ENCODE measurements at regions not wholly inside any gene's neighbourhood (a gene's known extent, or its start where the extent isn't known, plus 50 kb on each side); places are given as distances from the start of the nearest gene placed in this dataset.
"Not testable (repeated sequence)": the region's sequence is repeated elsewhere in the genome, so short reads cannot be mapped to it uniquely, and the experiment has no call there.

DNA sequence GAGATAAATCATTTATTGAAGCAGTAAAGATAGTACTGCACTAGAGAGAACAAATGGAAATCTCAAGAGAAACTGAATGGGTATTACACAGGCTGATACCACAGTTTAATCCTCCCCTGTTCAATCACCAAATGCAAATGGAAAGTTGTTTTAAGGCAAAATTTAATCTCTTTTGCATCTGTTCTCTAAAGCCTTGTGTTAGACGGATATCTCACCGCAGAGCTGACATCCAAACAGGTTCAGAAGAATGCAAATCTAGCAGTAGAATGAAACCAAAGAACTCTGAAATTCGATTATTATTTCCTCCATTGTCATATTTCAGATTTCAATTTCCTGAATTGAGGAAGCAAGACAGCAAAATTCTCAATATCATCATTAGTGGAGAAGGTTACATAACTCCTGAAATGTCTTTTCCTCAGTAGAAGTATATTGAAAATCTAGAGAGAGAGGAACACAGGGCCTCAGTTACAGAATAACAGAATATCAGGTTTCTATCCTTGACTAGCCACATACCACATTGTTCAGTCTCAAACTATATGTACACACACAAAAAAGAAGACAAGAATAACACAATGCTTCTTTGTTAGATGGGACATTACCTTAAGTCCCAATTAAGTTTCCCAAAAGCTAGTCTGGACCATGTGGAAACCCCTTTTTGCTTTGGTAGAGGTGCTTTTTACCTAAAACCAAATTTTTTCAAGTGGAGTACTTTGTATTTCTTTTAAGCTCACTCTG lies 94.1 kb upstream of the BANK1 start:
- no peaks in the 10 kb centered on the region for H3K4me1 Mint-ChIP-seq (ENCODE audit: low read depth)
- DNase-seq (ENCODE audit: low spot score), result no peak
- H3K9me3 Mint-ChIP-seq, result peaks cover 7% of the 10 kb centered on the region
- intact Hi-C loops (cut with micrococcal nuclease), result no loop called here
- H3K4me3 Mint-ChIP-seq, result no peak overlapping the region
- H3K27me3 Mint-ChIP-seq (ENCODE audit: insufficient read depth), result peaks cover 10% of the 10 kb centered on the region
- H3K36me3 Mint-ChIP-seq (ENCODE audit: low read depth), result no peaks in the 10 kb centered on the region
- H3K27ac Mint-ChIP-seq, result no peak overlapping the region

DNA sequence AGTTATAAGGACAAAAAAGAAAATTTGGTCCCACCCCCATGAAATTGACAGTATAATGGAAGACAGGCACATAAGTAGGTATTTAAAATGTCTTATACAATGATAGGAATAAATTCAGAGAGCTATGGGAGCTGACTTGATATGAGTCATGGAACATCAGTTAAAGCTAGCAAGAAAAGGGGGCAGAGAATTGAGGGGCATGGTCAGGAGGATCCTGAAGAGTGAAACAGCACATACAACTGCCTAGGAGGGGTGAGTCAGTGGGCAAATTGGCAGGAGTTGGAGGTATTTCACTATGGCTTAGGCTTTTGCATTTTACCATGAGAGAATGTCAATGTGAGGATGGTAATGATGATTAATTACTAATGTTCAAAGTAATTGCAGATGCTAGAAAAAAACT lies 95.4 kb upstream of the BANK1 start:
- no peaks in the 10 kb centered on the region for H3K36me3 Mint-ChIP-seq (ENCODE audit: low read depth)
- H3K4me1 Mint-ChIP-seq (ENCODE audit: low read depth), result no peaks in the 10 kb centered on the region
- H3K27me3 Mint-ChIP-seq (ENCODE audit: insufficient read depth), result peaks cover 10% of the 10 kb centered on the region
- intact Hi-C loops (cut with micrococcal nuclease), result no loop called here
- no peak overlapping the region for H3K4me3 Mint-ChIP-seq
- no peak for DNase-seq (ENCODE audit: low spot score)
- no peak overlapping the region for H3K27ac Mint-ChIP-seq
- H3K9me3 Mint-ChIP-seq, result no peaks in the 10 kb centered on the region

DNA sequence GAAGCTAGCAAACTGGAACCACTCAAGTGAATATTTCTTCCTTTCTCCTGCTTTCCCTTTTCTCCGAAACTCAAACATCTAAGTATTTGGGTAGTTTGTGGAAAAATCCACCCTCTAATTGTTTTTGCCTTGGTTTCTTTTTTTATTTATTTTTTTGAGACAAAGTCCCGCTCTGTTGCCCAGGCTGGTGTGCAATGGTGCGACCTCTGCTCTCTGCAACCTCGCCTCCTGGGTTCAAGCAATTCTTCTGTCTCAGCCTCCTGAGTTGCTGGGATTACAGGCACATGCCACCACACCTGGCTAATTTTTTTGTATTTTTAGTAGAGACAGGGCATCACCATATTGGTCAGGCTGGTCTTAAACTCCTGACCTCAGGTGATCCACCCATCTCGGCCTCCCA lies 96.1 kb upstream of the BANK1 start:
- intact Hi-C loops (cut with micrococcal nuclease); H3K27me3 Mint-ChIP-seq (ENCODE audit: insufficient read depth); DNase-seq (ENCODE audit: low spot score); H3K36me3 Mint-ChIP-seq (ENCODE audit: low read depth); H3K4me1 Mint-ChIP-seq (ENCODE audit: low read depth); H3K9me3 Mint-ChIP-seq; H3K27ac Mint-ChIP-seq; H3K4me3 Mint-ChIP-seq: not testable (repeated sequence)

DNA sequence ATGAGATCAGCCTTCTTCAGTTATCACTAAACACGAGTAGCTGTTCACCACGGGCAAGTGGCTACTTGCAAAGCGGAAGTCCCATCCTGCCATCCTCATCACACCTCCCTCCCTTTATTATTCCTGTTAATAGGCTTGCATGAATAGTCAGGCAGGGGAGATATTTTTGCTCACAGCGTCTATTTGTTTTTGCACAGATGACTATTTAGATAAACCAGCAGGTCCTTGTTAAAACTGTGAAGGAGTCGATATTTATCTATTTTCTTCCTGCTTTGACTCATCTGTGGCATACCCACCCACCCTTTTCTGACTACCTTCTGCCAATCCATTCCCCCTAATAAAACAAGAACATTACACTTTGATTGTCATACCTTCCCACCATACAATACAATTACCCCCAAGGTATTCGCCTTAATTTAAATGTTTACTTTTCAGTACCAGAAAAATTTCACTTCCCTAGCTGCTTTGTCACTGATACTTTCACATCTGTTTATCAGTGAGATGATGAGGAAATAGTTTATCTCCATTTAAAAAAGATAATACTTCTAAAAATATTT lies 96.6 kb upstream of the BANK1 start:
- Mint-ChIP-seq H3K27ac (no peak overlapping the region), H3K9me3 (no peaks in the 10 kb centered on the region), H3K4me1 (ENCODE audit: low read depth) (no peaks in the 10 kb centered on the region), H3K36me3 (ENCODE audit: low read depth) (no peaks in the 10 kb centered on the region), H3K4me3 (no peak overlapping the region), H3K27me3 (ENCODE audit: insufficient read depth) (peaks cover 8% of the 10 kb centered on the region)
- intact Hi-C loops (cut with micrococcal nuclease), result no loop called here
- no peak for DNase-seq (ENCODE audit: low spot score)

DNA sequence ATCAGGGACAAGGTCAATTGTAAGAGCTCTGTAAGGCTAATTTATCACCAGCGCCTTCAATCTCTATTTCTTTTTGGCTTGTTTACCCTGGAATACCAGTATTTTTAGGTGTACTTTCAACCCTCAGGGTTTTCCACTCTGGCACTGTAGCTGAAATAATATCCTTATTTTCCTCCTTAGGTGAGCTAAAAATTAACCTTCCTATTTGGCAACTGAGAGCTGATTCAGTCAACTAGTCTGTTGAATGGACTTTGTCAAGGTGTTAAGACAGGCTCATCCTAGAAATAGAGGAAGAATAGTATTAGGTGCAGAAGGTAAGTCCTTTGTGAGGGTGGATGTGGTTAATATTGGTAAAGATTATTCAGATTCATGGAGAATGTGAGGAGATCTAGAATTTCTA lies 101.3 kb upstream of the BANK1 start:
- H3K36me3 Mint-ChIP-seq (ENCODE audit: low read depth), result no peaks in the 10 kb centered on the region

DNA sequence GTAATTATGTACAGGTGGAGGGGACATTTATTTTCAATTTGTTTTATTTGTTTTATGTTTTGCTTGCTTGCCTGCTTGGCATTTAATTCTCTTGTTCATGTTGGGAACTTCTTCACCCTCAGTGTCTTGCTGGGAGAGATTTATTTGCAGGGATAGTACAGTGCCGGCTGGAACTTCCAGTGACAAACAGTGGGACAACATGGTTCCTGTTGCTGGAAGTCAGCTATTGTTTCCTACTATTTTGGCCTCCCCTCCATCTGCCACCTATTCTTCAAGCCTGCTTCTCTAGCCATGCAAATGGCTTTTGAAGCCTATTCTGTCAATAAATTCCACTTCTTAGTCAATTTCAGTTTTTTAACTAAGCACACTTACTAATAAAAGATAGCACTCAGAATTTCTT lies 105.4 kb upstream of the BANK1 start:
- Mint-ChIP-seq H3K36me3 (ENCODE audit: low read depth) (no peaks in the 10 kb centered on the region), H3K9me3 (no peaks in the 10 kb centered on the region), H3K27me3 (ENCODE audit: insufficient read depth) (no peaks in the 10 kb centered on the region), H3K27ac (no peak overlapping the region), H3K4me3 (no peak overlapping the region), H3K4me1 (ENCODE audit: low read depth) (no peaks in the 10 kb centered on the region)
- no peak for DNase-seq (ENCODE audit: low spot score)
- intact Hi-C loops (cut with micrococcal nuclease), result no loop called here

More for the DNA sequence above, 101.3 kb upstream of the BANK1 start:
- Mint-ChIP-seq H3K9me3 (no peaks in the 10 kb centered on the region), H3K4me3 (no peak overlapping the region), H3K4me1 (ENCODE audit: low read depth) (no peaks in the 10 kb centered on the region), H3K27ac (no peak overlapping the region), H3K27me3 (ENCODE audit: insufficient read depth) (no peaks in the 10 kb centered on the region)
- intact Hi-C loops (cut with micrococcal nuclease), result no loop called here
- DNase-seq (ENCODE audit: low spot score), result no peak

DNA sequence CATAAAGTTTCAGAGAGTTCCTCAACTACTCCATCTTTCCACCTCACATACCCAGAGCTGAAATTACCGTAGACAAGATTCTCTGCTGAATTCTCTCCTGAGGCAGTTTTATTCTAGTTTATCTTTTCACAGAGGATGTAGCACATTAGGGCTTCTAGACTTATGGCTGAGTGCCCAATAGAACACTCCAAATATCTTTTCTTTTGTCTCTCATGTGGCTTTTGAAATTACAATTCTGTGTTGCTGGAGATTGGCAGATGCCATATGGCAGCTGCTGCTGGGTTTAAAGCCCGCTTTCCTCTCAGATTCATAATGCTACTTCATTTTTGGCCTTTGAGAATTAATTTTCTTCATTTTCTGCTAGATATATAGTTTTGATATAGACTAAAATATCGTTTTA lies 107.6 kb upstream of the BANK1 start:
- Mint-ChIP-seq H3K4me3 (no peak overlapping the region), H3K27ac (no peak overlapping the region), H3K27me3 (ENCODE audit: insufficient read depth) (no peaks in the 10 kb centered on the region), H3K9me3 (no peaks in the 10 kb centered on the region), H3K36me3 (ENCODE audit: low read depth) (no peaks in the 10 kb centered on the region), H3K4me1 (ENCODE audit: low read depth) (no peaks in the 10 kb centered on the region)
- intact Hi-C loops (cut with micrococcal nuclease), result no loop called here
- no peak for DNase-seq (ENCODE audit: low spot score)

DNA sequence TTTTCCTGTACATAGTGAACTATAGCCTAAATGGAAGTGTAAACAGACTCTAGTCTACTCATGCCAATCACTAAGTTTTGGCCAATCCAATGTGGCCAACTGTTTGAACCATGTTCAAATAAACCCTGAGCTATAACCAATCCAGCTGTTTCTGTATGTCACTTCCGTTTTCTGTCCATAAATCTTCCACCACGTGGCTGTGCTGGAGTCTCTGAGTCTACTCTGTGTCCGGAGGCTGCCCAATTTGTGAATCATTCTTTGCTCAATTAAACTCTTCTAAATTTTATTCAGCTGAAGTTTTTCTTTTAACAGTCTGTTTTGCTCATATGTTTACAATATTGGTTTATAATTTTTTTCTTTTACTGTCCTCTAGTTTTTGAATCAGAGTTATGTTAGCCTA lies 112.3 kb upstream of the BANK1 start:
- no peak overlapping the region for H3K27ac Mint-ChIP-seq
- no peaks in the 10 kb centered on the region for H3K27me3 Mint-ChIP-seq (ENCODE audit: insufficient read depth)
- DNase-seq (ENCODE audit: low spot score), result no peak
- H3K4me1 Mint-ChIP-seq (ENCODE audit: low read depth), result no peaks in the 10 kb centered on the region
- no peaks in the 10 kb centered on the region for H3K9me3 Mint-ChIP-seq
- intact Hi-C loops (cut with micrococcal nuclease), result no loop called here
- H3K36me3 Mint-ChIP-seq (ENCODE audit: low read depth), result no peaks in the 10 kb centered on the region
- no peak overlapping the region for H3K4me3 Mint-ChIP-seq

DNA sequence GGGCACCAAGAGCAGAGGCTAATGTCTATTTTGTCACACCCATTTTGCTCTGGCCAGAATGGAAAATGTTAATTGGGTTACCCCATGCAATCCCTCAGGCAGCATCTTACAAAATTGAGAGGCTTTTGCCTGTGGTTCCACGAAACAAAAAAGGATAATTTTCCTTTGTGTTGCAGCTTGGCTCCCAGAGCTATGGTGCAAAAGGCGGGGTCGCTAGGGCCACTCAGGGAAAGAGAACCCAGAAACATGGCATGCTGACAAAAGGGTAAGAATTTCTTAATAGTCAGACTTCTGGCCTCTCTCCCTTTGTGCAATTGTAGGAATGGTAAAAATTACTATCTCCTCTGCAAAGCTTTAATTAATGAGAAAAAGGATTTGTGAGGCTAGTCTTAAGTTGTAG lies 119.6 kb upstream of the BANK1 start:
- Mint-ChIP-seq H3K27me3 (ENCODE audit: insufficient read depth) (no peaks in the 10 kb centered on the region), H3K27ac (no peak overlapping the region), H3K9me3 (no peaks in the 10 kb centered on the region), H3K4me1 (ENCODE audit: low read depth) (no peaks in the 10 kb centered on the region), H3K36me3 (ENCODE audit: low read depth) (no peaks in the 10 kb centered on the region), H3K4me3 (no peak overlapping the region)
- intact Hi-C loops (cut with micrococcal nuclease), result no loop called here
- no peak for DNase-seq (ENCODE audit: low spot score)

DNA sequence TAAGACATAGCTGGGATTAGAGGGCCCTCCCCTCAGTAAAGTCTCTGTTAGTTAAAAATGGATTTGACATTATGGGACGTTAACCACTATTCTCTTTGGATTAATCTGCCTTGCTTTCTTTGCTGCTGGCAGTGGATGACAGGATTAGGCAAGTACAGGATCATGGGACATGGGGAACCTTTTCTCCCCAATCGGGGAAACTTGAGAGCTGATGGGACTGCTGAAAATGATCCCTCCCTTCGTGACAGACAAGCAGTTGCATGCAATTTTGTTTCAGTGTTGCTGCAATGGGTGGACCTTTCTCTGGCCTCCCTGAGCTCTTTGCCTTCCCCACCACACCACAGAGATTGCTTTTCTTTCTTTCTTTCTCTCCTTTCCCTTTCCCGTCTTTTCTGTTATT lies 120.2 kb upstream of the BANK1 start:
- H3K36me3 Mint-ChIP-seq (ENCODE audit: low read depth), result no peaks in the 10 kb centered on the region
- H3K4me3 Mint-ChIP-seq, result no peak overlapping the region
- no peak overlapping the region for H3K27ac Mint-ChIP-seq
- no peaks in the 10 kb centered on the region for H3K4me1 Mint-ChIP-seq (ENCODE audit: low read depth)
- H3K9me3 Mint-ChIP-seq, result no peaks in the 10 kb centered on the region
- no peaks in the 10 kb centered on the region for H3K27me3 Mint-ChIP-seq (ENCODE audit: insufficient read depth)
- intact Hi-C loops (cut with micrococcal nuclease), result no loop called here
- no peak for DNase-seq (ENCODE audit: low spot score)

DNA sequence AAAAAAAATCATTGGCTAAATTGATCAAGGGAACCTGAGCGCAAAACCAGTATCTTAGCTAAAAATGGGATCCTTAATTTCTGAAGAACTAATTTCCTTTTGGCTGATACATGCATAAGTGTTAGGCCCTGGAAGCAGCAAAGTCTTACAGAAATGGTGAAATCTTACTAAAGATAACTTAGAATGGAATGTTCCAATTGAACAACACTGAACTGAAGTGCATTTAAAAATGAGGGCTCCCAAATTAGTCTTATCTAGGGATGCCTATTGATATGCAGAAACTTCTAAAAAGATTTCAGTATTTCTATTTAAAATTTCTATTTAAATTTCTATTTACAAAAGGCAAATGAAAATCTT lies 120.7 kb upstream of the BANK1 start:
- intact Hi-C loops (cut with micrococcal nuclease), result no loop called here
- H3K27ac Mint-ChIP-seq, result no peak overlapping the region
- no peak for DNase-seq (ENCODE audit: low spot score)
- no peaks in the 10 kb centered on the region for H3K36me3 Mint-ChIP-seq (ENCODE audit: low read depth)
- H3K27me3 Mint-ChIP-seq (ENCODE audit: insufficient read depth), result no peaks in the 10 kb centered on the region
- no peaks in the 10 kb centered on the region for H3K4me1 Mint-ChIP-seq (ENCODE audit: low read depth)
- no peaks in the 10 kb centered on the region for H3K9me3 Mint-ChIP-seq
- H3K4me3 Mint-ChIP-seq, result no peak overlapping the region

DNA sequence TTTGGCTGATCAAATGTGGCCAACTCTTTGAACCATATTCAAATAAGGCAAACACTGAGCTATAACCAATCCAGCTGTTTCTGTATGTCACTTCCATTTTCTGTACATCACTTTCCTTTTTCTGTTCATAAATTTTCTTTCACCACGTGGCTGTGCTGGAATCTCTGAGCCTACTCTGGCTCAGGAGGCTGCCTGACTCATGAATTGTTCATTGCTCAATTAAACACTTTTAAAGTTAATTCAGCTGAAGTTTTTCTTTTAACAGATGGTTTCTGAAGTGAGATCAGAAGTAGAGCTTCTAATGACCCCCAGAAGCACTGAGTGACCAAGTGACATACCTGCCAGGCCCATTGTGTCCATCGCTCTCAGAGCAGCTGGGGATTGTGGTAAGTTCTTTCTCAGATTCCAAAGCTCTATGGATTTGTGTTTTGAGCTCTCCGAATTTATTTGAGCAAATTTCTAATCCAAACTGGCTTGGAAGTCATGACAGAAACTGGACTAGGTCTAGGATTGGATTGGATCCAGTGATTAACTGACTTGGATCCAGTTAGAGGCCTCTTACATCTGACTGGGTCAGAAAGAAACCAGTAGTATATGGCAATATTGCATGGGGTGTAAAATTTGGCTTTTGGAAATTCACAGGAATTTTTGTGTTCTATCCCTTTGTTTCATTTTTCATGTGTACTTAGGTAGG lies 121.2 kb upstream of the BANK1 start:
- no peak for DNase-seq (ENCODE audit: low spot score)
- Mint-ChIP-seq H3K27ac (no peak overlapping the region), H3K4me1 (ENCODE audit: low read depth) (no peaks in the 10 kb centered on the region), H3K36me3 (ENCODE audit: low read depth) (no peaks in the 10 kb centered on the region), H3K9me3 (no peaks in the 10 kb centered on the region), H3K27me3 (ENCODE audit: insufficient read depth) (no peaks in the 10 kb centered on the region), H3K4me3 (no peak overlapping the region)
- intact Hi-C loops (cut with micrococcal nuclease), result no loop called here

DNA sequence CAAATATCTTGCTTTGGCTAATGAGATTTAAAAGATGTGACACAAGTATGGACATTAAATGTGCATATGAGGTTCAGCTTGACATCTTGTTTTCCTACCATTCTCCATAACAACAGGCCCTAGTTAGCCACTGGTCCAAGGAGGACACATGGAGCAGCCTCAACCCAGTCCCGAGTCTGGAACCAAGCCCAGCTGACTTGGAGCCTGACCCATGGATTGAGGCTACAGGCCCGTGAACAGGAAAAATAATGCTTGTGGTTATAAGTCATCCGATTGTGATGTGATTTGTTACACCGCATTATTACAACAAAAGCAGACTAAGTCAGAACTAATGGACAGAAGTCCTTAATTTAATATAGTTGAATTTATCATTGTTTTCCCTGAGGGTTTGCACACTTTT lies 123.2 kb upstream of the BANK1 start:
- DNase-seq (ENCODE audit: low spot score), result no peak
- no peak overlapping the region for H3K27ac Mint-ChIP-seq
- no peaks in the 10 kb centered on the region for H3K27me3 Mint-ChIP-seq (ENCODE audit: insufficient read depth)
- H3K9me3 Mint-ChIP-seq, result no peaks in the 10 kb centered on the region
- H3K4me3 Mint-ChIP-seq, result no peak overlapping the region
- no peaks in the 10 kb centered on the region for H3K36me3 Mint-ChIP-seq (ENCODE audit: low read depth)
- intact Hi-C loops (cut with micrococcal nuclease), result no loop called here
- H3K4me1 Mint-ChIP-seq (ENCODE audit: low read depth), result no peaks in the 10 kb centered on the region
